ENCODE measurements at regions not wholly inside any gene's neighbourhood (a gene's known extent, or its start where the extent isn't known, plus 50 kb on each side); places are given as distances from the start of the nearest gene placed in this dataset.

DNA sequence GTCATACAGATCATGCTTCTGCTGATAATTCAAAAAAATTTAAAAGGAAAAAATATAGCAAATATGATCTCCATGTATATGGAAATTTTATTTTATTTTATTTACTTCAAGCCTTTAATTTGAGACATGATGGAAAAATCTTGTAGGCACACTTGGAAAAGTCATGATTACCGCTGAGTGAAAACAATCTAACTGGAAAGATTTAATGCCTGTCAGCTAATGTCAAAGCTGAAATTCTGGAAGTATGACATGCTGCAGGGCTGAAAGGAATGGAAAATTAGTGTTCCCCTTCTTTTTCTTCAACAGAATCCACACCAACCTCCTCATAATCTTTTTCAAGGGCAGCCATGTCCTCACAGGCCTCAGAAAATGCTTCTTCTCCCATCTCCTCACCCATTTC lies 58.2 kb downstream of the RPRM start:
- no peak for DNase-seq

DNA sequence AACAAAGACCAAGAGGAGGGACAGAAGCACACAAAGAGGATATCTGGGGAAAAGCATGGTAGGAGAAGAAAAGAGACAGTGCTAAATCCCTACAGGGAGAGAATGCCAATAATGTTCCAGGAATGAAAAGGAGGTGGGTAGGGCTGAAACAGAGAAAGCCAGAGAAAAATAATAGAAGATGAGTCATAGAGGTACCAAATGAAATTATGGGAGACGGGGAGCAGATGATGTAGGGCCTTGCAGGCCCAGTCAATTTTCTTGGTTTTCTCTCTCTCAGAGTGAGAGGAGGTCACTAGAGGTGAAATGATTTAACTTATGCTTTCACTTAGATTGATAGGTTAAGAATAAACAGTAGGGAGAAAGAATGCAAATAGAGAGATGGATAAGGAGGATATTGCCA lies 61.5 kb downstream of the RPRM start:
- no peak for DNase-seq

GRCh38 chr2:153416071-153416470 lies 62.5 kb downstream of the RPRM start:
- peak; percentile 17 for DNase-seq

GRCh38 chr2:153408710-153409385 lies 69.7 kb downstream of the RPRM start:
- DNase-seq = no peak

DNA sequence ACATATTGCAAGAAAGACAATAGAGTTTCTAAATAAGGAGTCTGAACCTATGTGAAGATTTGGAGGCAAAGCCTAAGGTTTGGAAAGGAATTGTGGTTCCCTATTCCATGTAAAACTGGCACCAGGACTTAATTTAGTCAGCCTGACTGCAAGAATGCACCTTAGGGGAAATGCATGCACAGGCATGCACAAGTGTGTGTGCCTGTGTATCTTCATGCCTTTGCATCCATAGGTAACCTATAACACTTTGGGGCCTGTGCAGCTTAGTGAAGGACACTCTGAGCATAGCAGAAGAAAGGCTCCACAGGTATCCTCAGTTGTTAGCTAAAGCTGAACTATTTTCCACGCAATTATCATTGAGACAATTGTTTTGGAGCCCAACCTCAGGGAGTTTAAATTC lies 73.4 kb downstream of the RPRM start:
- DNase-seq = no peak

DNA sequence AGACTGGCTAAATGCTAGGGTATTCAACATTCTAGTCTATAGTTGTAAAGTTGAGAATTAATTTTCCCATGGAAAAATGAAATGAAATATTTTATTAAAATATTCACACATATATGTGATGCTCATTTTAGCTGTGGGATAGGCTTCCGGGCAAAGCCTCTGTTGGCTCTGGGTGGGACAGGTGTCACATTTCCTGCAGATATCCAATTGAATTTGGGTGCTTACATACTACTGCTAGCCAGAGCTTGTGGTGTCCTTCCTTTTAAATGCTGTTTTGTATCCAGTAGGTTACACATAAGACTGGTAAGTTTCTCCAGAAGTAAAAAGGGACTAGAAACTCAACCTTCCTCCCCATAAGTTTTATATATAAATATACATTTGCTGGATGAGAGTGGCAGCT lies 73.8 kb downstream of the RPRM start:
- peak; percentile 29 for DNase-seq

DNA sequence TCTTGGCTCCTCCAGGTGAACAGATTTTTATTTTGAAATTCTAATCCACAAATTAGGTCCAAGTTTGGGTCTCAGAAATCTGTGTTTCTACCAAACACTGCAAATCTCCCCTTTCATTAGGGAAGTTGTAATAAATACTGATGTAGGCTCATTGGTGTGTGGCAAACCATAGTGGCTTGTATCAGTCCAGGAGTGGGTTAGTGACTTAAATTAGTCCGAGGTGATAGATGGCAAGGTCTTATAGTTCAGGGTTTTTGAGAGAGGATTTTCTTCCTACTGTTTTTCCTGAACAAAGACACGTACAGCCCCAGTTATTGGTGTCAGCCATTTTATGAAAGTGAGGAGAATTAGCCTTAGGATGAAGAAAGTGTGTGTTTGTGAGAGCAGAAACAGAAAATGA lies 74.6 kb downstream of the RPRM start:
- DNase-seq = peak; percentile 53

- DNase-seq = peak; percentile 55
These were observed 75.2 kb downstream of the RPRM start for GRCh38 chr2:153403352-153403751.

GRCh38 chr2:153394686-153395085 lies 83.9 kb downstream of the RPRM start:
- no peak for DNase-seq

- DNase-seq = no peak
These were observed 84.3 kb downstream of the RPRM start for GRCh38 chr2:153394247-153394646.

GRCh38 chr2:153393518-153393917 lies 85.0 kb downstream of the RPRM start:
- DNase-seq = no peak

- DNase-seq = no peak
These were observed 87.4 kb downstream of the RPRM start for GRCh38 chr2:153391131-153391530.

DNA sequence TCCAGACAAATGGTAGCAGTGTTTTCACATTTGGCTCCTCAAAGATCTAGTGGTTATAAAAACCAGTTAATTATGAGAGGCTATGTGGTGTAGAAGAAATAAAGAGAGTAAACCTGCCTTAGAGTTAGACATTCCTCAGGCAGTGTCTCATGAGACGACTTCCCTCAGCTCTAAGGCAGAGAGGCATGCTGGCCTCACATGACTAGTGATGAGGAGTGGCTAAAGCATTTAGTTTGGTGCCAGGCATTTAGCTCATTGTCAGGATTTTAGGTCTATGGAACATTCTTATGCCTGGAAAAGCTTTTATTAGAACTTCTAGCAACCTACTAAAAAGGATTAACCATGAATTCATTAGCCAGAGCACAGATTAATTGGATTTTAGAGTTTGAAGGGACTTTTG lies 90.3 kb downstream of the RPRM start:
- DNase-seq = no peak

DNA sequence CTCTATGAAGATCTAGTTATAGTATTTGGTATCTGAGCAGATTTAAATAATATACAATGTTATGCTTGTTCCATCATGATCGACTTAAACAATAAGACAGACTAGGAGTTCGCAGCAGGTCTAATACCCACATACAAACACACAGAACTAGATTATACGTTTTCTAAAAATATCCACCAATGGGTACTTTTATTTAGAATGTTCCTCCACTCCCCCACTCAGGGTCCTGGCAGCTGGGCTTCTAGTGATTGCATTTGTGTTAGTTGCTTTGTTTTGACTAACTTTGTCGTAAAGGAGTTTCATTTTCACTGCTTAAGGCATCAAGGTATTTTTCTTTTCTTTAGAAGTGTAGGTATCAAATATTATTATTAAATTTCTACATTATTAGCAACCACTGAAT lies 91.4 kb downstream of the RPRM start:
- no peak for DNase-seq

GRCh38 chr2:153386481-153386897 lies 92.1 kb downstream of the RPRM start:
- DNase-seq = no peak

DNA sequence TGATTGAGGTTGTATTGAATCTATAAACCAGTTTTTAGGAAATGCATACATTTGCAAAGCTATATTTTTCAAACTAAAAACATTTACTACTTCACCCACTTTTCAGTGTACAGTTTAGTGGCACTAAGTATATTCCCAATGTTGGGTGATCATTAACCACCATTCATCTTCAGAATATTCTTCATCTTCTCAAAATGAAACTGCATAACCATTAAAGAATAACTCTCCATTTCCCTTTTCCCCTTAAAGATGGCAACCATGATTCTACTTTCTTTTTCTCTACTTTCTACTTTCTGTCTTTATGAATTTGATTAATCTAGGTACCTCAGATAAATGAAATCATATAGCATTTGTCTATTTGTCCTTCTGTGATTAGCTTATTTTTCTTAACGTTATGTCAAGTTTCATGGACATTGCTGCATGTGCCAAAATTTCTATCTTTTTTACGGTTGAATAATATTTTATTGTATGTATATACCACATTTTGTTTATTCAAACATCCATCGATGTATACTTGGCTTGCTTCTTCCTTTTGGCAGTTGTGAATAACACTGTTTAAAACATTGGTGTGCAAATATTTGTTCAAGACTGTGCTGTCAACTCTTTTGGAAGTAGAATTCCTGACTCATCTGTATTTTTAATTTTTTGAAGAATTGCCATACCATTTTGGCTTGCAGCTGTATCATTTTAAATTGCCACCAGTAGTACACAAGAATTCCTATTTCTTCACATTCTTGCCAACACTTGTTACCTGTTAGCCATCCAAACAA lies 104.9 kb downstream of the RPRM start:
- no peak for DNase-seq

DNA sequence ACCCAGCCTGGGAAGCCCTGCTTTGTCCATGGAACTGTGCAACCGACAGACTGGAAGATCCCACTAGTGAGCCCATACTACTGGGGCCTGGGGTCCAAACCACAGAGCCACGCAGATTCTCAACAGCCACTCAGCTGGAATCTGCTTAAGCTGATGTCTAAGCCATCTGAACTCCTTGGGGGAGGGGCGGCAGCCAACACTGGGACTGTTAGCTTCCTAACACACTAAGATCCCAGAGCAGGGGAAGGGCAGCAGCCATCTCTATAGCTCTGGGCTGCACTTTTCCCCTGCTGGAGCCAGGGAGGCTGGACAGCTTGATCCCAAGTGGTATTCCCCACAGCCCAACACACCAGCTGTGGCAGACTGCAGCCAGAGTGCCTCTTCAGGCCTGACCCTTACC lies 118.3 kb downstream of the RPRM start:
- no peak for DNase-seq

- no peak for DNase-seq
These were observed 124.2 kb downstream of the RPRM start for GRCh38 chr2:153354377-153354776.

GRCh38 chr2:153349603-153350002 lies 129.0 kb downstream of the RPRM start:
- no peak for DNase-seq

DNA sequence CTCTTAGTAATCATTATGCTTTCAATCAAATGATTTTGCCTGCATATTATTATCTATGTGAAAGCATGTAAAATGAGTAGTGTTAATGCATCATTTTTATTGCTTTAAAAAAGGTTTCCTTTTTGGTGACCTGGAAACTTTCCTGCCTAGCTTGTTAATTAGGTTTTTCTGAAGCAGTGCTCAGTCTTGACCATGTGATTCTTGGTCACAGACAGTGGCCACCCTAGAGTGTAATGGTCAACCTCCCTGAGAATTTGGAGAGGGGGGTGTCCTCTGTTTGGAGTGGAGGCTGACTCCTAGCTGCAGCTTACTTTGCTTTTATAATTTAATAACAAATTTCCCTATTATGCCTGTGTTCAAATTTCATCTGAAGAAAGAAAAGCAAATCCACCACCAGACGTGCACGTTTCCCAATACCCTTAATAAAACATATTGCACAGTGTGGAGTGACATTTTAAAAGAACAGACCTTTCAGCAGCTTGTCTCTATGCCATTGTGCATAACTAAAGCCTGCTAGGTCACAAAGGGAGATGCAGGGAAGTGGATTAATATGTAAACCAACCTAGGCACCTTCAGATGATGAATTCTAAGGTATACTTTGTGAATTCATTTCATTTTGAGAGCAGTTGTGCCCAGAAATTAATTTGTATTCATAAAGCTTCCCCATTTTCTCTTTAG lies 130.6 kb downstream of the RPRM start:
- DNase-seq = no peak

- DNase-seq = no peak
These were observed 157.7 kb downstream of the RPRM start for GRCh38 chr2:153320879-153321278.

DNA sequence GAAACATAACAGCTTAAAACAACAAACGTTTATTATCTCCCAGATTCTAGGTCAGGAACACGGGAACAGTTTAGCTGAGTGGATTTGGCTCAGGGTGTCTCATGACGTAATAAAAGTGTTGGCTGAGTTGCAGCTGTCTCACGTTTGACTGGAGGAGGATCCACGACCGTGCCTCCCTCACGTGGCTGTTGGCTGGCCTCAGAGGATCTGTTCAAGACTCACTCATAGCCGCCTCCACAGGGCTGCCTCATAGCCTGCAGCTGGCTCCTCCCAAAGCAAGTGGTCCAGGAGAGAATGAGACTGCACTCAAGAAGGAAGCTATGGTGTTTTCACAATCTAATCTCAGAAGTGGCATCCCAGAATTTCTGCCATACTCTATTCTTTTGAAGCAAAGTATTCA lies 167.1 kb downstream of the RPRM start:
- no peak for DNase-seq

DNA sequence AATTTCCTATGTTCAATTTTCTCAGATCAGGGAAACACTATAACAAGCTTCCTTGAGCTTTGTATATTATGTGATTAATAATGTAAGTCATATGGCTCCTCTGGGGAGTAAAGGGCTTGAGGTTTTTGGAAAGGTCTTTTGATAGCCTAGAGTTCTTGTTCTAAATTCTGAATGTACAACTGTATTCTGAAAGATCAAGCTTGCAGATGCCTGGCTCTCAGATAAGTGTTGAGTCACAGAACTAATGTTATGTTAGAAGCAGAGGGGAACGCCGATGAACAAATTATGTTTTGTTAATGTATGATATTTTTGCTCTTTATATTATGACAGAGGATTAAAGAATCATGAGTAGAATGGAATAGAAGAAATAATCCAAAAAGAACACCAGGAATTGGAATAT lies 170.1 kb downstream of the RPRM start:
- no peak for DNase-seq

DNA sequence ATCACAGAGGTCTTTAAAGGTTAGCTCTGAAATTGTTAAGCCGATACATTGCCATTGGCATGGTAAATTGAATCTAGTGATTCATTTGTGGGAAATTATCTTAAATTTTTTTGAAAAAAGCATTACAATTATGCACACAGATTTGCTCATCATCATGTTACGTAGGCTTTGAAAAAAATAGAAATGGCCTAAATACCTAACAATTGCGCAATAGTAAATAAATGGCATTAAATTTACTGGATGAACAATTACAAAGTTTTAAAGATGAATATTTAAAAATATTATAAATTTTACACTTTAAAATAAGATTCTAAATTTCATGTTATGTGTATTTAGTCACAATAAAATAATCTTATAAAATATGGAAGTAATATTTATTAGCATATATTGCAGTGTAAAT lies 171.3 kb downstream of the RPRM start:
- no peak for DNase-seq

Data from NCI-H1105 treated with DMSO at 0.1 percent for 48 hours (cell line).